HK-2 (cell line): ENCODE measurements at regions not wholly inside any gene's neighbourhood (a gene's known extent, or its start where the extent isn't known, plus 50 kb on each side); places are given as distances from the start of the nearest gene placed in this dataset.

ENCODE experiments used
- DNase-seq: peaks from one replicate; pipeline ENCODE4 v3.0.0-alpha.2; 2018; ENCODE audit not compliant: unreplicated experiment

DNA sequence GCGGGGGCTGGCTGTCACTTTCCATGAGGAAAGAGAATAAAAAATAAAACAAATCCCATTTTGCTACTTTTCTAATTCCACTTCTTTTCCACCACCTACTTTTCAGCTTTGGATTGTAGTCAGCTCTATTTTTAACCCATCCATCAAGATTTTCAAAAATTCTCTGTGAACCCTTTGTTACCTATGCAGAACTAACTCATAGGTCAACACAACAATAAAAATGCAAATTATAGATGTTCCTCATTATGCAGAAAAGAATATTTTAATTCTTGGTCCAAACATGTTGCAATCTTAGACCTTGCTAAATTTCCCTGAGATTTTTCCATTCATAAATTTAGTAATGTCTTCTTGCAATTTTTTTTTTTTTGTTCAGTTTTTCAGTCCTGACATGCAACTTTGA, 454.5 kb downstream of the ADAMTS20 start:
- no peak for DNase-seq

DNA sequence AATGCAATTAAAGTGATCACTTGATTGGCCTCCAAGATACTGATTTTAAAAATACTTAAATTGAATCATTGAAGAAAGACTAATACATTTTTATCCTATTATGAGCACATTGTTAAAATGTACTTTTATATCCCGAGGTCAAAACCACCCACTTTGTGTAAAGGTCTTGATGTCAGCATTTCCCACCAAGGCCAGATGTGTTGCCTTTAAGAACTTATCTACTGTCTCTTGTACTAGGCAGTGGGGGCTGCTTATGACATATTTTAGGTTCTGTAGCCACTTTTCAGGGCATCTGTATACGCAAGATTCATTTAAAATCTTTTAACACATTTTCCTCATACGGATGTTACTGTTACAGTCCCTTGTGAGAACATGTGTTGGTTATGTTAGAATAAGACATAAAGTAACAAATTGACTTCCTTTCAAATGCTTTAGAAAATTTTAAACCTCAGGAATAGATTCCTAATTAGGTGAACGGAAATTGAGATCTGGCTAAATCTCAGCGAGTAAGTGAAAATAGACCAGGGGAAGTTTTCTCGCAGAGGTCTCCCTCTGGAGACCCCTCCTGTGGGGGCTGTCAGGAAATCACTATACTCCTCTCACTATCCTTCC, 456.2 kb downstream of the ADAMTS20 start:
- DNase-seq = no peak

DNA sequence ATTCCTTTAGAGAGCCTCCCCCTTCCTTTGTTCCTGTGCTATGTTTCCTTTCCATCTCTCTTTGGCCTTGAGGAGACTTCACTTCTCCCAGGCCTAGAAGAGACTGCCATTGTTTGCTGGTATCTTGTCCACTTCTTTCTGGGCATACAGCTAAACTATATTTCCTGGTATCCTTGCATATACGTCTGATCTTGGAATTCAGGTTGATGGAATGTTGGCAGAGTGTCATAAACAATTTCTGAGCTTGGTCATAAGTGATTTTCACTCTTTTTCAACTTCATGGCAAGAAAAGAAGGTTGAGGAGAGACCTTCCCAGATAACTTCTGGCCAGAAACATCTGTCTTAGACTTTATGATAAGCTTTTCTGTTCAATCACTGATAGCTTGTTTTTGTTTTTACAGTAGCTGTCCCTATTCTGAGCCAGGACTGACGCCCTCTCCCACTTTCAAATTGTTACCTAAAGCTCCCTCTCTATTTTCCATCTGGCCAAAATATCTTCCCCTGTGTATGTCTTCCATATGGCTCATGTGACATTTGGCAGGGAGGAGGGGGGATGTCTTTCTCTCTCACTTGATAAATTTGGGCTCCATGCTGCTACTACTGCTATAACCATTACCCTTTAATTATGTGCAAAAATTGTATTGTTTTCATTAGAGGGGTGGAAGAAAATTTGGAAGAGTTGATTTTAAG, 457.0 kb downstream of the ADAMTS20 start:
- DNase-seq = no peak

DNA sequence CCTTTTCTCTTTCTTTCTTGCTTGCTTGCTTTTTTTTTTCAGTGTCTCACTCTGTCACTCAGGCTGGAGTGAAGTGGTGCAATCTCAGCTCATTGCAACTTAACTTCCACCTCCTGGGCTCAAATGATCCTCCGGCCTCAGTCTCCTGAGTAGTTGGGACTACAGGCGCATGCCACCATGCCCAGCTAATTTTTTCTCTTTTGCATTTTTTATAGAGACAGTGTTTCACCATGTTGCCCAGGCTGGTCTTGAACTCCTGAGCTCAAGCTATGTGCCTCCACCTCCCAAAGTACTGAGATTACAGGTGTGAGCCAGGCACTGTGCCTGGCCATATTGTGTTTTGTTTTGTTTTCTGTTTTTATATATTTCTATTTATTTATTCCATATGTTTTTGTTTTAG, 461.0 kb downstream of the ADAMTS20 start:
- DNase-seq = no peak

DNA sequence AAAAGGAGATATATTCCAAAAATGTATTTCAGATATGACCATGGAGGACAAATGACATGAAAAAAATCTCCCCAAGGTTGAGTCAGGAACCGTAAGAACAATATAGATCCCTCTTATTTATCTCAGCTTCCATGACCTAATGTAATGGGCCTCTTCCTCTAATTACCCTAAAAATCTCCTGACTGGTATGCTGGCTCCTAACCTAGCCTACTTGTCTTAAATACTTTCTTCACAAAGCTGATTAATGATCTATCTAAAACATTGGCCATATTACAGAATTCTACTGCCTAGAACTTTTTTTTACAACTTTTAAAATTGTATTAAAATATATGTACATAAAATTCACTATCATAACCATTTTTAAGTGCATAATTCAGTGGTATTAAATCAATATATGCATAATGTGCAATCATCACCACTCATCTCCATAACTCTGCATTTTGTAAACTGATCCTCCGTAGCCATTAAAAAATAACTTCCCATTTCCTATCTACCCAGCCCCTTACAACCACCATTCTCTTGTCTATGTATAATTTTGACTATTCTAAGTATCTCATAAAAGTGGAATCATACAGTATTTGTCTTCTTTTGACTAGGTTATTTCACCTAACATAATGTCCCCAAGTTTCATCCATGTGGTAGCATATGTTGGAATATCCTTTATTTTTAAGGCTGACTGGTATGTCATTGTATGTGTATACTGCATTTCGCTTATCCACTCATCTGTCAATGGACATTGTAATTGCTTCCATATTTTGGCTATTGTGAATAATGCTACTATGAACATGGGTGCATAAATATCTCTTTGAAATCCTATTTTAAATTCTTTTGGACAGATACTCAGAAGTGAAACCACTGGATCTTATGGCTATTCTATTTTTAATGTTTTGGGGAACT, 464.6 kb downstream of the ADAMTS20 start:
- no peak for DNase-seq

DNA sequence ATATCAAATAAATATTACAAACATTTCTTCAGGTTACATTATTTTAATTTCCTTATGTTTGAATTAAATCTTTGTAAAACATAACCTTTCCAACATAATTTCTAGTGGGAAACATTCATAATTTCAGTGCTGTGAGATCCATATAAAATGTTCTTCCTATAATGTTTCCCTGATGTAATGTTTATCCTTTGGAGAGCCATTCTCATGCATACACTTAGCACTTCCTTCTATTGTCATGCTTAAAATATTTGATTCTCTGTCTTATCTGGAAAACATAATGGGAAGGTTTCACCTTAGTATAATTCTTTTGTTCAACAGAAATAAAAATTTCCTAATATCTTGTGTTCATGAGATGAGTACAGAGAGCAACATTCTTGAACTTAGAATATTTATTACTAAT, 472.5 kb downstream of the ADAMTS20 start:
- no peak for DNase-seq

DNA sequence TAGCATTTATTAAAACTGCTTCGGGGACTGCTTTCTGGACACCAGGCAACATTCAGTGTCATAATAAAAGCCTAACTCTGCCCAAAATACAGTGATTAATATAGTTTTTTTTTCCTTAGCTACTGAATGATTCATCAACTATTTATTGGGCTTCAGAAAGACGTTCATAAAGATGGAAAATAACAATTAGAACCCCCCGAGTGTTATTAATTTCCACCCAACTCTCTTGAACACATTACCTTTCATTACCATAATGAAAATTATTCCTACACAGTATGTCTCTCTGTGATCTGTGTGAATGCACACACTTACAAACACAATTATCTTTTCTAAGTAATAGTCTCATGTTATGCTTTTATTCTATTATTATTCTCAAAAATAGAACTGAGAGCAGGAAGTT, 473.0 kb downstream of the ADAMTS20 start:
- DNase-seq = no peak

DNA sequence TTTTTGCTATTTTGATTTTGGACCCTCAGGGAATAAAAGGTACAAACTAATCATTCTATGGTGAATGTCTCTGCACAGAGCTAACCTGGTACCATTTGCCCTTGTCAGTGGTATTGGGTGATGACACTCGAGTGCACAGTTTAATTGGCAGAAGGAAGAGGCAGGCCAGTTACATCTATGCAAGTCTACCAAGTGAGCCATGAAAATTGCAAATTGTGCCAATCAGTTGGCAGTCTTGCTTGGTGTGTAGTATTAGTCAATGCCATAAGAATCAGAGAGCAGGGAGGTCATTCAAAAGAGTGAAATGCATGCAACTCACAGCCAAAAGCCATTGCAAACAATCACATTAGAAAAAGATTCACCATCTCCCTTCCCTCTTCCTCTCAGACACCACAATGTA, 479.6 kb downstream of the ADAMTS20 start:
- DNase-seq = no peak

DNA sequence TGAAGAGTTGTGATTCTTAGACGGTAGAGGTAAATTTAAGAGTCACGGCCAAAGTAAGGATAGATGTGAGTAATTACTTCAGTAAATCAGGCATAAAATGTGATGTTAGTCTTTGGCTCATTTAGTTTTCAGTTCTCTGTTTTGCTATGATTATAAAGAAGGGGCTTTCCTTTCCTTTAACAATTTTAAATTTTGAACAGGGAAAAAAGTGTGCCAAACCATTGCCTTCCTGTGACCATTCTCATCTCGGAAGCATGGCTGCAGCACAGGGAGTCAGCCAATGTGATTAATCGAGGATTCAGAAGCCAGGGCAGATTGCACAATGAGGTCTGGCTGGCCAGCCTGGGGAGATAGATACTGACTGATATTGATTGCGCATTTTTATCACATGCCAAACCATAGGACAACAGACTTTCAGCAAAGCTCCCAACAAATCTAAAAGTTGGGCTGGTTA, 480.2 kb upstream of the PRICKLE1 start:
- no peak for DNase-seq

DNA sequence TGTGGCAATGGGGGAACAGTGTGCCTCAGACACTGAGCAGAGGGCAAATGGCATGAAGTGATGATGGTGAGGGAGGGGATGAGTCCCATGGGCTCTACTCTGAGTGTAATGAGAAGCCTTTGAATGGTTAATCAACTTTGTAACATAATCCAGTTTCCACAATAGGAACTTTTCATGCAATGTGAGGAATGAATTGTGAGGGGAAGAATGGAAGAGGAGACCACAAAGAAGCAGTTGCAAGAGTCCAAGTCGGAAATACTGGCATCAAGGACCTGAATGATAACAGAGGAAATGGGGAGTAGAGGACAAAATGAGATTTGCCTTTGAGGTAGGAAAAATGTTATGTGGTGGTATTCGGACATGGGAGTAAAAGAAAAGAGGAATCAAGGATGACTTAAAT, 476.9 kb upstream of the PRICKLE1 start:
- DNase-seq = no peak

DNA sequence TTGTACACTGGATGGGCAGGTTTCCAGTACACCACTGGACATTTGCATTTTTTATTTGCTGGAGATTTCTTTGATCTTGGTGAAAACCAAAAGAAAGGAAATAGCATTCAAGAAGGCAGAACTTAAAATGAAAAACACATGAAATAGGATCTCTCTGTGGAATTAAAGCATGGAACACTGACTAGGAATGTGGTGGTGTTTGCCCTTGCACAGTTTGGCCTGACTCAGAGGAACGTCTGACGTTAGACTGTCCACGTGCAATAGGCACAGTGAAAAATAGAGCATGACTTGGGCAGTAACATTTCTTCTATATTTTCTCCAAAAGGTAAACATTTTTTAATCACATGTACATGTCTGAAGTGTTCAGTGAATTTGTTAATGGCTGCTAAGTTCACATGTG, 474.1 kb upstream of the PRICKLE1 start:
- DNase-seq = no peak

DNA sequence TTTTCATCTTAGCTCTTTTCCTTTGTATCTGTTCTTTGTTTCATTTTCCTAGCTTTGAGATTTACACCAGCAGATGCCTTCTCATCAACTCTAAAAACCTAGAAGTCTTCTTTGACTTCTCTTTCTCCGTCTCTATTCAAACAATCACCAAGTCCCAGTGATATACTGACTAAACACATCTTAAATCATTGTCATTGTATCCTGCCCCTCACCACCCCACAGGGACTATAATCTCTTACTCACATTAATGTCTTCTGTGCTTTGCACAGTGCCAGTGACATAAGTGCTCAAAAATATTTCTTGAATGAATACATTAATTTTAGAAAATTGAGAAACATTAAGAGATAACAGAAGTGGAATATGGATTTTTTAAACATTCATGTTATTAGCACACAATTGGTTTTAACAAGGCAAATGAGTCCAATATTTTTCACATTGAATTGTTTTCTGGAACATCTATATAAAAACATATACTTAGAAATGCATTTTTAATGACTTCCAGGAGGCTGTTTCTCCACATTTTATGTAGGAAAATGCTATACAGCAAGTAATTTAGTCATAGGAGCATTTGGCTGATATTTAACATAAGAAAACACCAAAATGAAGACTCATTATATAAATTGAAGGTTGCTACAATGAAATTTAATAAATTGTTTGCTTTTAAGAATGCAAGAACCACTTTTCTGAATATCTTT, 472.8 kb upstream of the PRICKLE1 start:
- DNase-seq = no peak

DNA sequence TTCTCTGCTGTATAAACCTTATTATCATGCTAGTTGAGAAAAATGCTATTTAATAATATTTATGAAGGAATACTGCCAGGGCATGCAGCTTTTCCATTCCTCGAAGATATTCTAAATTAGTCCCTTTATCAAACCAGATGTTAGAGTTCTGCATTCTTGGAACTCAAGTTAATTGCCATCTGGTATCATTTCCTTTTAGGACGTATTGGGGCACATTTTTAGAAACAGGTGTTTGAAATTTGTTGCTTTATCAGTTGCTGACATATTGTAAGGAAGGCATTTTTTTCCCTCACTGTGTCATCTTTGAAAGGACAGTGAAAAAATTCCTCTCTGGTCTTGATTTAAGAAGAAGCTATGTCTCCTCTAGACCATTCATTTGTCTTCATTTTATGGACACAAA, 471.2 kb upstream of the PRICKLE1 start:
- DNase-seq = no peak

DNA sequence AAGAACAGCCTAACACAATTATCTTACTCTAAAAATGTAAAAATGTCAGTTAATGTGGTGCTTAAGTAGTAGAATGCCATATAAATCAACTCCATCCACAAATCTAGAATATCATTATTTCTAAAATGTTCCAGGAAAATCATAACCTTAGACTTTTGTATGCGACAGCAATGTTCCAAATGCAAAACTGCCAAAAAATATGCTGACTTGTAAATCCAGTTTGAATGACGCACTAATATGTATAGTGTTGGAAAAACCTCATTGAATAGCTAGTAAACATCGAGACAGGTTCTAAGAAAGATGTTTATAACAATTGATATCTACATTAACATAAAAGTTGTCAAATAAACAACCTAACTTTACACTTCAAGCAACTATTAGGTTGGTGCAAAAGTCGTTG, 469.1 kb upstream of the PRICKLE1 start:
- no peak for DNase-seq

DNA sequence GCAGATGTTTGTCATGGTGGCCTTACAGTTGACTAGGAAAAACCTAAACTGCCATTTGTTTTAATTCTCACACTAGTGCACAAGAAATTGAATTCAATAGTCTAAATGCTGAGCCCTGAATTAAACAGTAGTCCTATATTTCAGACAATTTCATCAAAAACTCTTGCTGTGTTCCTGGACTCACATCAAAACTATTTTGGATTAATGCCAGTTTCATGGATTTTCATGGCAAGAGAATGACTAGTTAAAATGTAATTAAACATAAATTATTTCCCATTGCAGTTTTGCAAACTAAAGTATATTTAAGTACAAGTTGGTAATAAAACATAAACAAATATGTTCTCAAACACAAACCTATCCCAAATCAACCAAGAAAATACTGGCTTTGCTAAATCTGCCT, 468.0 kb upstream of the PRICKLE1 start:
- DNase-seq = no peak

DNA sequence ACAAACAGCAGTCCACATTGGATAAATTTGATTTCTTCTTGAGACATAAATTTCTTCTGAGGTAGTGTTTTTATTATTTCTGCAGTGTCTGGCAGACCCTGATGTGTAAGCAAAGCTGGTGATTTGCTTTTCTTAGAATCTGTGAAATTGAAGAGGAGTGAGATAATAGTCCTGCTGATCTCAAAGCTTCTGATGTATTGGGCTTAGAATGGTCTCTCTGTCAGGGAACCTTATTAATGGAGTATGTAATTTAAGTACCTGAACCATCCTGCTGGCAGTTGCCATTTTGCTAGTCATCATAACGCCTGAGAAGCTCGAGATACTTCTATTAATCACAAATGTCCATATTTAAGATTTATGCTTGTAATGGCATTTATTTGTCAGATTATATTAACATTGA, 464.5 kb upstream of the PRICKLE1 start:
- no peak for DNase-seq

DNA sequence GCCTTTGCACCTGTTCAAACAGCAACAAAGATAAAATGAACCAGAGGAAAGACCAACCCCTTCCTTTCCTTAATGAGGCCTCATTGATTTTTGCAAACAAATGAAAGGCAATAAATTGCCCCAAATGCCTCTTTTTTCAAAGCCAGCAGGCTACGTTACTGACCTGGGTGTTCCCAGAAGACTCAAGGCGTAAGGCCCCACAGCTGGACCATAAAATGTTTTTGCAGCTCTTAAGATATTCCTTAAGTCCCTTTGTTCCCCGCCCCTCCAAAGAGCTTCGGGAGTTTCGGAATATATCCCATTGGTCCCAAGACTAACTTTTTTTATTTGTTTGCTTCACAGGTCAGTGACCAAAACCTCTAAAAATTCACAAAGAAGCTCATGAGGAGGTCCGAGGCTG, 462.9 kb upstream of the PRICKLE1 start:
- no peak for DNase-seq

DNA sequence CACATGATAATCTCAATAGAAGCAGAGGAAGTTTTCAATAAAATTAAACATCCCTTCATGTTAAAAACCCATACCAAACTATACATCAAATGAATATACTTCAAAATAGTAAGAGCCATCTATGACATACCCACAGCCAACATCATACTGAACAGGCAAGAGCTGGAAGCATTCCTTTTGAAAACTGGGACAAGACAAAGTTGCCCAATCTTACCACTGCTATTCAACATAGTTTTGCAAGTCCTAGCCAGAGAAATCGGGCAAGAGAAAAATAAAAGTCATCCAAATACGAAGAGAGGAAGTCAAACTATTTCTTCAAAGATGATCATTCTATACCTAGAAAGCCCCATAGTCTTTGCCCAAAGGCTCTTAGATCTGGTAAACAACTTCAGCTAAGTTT, 454.7 kb upstream of the PRICKLE1 start:
- DNase-seq = no peak

DNA sequence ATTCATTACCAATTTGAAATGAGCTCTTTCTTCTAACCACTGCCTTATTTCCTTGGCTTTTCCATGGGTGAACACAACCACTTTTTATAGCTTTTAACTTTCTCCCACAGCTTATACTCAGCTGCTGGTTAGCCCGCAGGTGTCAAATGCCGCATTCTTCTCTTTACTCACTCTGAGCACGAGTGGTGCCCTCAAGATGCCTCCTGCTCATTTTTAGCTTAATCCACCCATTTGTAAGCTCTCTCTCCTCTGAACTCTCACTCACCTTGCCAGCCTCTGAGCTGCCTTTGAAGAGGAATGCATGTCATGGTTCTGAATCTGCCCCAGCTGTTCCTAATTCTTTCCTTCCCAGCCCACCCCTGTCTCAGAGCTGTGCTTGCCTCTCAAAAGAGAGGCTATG, 449.4 kb upstream of the PRICKLE1 start:
- DNase-seq = no peak

DNA sequence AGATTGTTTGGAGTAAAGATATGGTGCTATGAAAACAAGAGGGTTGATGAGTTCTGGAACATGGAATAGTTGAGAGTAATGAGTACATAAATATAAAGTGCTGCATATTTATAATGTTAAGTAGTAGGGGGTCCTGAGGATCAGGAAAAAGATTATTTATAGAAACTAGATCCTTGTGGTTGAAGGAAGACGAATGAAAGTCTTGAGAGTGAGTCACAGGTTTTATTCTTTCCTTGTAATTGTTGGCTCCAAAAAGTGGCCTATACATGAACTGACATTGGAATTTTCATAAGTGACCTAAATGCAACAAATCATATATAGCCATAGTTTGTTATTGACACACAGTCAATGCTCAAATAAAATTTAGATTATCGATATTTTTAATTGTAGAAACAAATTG, 440.4 kb upstream of the PRICKLE1 start:
- no peak for DNase-seq

DNA sequence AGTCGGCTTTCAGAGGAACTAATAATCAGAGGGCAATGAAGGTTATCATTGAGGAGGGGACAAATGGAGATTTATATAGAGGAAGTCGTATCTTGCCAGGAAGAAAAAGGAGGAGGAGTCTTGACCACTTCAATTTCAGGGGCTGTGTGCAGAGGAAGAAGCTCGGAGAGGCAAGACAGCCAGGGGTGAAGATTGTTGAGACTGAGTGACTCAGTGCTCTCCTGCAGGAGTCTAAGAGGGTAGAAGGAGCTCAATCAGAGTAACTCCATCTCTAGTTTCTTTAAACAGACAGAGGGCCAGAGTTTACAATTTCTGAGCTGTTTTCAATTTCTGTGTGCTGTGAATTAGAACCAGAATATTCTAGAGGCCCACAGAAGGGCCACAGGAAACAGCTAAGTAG, 439.3 kb upstream of the PRICKLE1 start:
- DNase-seq = no peak

DNA sequence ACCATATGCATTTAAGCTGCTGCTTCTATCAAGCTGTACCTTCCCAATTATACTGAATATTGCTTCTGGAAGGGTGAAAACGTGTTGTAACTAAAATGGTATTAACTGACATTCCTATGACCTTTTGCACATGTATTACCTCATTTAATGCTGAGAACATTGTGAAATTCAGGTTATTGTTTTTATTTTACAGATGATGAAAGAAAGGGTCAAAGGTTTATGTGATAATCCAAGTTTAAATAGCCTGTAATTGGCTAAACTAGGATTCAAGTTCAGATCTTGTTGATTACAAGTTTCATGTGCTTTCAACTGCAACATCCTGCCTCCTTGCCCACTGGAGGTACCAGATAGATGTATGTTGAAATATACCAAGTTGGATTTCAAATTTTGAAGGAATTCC, 433.3 kb upstream of the PRICKLE1 start:
- DNase-seq = no peak
